ENCODE measurements at regions not wholly inside any gene's neighbourhood (a gene's known extent, or its start where the extent isn't known, plus 50 kb on each side); places are given as distances from the start of the nearest gene placed in this dataset.

DNA sequence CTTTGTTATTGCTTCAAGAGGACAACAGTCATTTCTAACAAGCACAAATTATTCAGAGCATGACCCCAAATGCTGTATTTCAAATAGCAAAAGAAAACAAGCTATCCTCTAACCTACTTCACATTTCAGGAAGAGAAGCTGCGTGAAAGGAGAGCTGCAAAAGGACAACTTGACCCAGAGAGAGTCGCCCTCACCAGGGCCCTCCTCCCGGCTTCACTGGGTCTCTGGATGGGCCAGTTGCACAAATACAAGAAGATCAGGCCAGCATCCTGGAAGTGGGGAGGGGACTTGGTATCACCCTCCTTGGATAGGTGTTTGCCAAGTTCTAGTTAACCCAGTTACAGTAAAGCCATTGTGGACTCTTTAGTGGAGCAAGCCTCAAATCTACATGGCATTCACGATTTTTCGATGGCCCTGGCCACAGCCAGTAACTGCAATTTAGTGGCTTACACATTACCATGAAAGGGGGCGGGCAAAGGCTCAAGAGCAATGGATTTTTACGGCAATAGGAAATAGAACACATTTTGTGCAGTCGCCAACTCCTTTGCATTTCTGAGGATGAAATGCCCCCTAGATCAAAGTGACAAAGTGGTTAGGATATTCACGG lies 166.9 kb upstream of the DIO2 start:
- no peak for DNase-seq

DNA sequence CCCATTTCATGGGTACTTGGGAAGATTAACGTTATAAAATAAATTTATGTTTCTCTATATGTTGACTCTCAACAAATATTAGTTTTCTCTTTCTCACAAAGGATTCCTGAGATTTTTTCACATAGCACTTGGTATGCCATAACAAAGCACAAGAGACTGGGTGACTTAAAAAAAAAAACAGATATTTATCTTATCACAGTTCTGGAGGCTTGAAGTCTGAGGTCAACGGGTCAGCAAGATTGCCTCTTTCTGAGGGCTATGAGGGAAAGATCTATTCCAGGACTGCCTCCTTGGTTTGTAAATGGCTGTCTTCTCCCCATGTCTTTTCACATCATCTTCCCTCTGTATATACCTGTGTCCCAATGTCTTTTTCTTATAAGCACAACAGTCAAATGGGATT lies 153.5 kb upstream of the DIO2 start:
- no peak for DNase-seq

DNA sequence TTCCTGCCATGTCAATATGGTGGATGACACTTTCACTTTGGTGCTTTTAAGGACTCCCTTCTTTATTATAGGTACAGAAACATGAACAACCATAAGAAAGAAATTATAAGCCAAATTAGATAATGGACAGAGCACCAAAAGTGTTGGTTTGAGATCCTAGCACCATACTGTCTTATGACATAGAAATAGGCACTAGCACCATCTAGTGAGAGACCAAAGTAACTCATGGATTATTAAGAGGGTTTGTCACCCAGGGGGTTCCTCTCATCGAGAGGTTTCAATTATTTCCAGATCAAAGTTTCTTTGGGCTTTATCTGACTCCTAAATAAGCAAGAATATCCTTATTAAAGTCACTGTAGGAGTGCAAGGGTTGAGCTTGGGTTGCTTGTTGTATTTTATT lies 153.0 kb upstream of the DIO2 start:
- no peak for DNase-seq

DNA sequence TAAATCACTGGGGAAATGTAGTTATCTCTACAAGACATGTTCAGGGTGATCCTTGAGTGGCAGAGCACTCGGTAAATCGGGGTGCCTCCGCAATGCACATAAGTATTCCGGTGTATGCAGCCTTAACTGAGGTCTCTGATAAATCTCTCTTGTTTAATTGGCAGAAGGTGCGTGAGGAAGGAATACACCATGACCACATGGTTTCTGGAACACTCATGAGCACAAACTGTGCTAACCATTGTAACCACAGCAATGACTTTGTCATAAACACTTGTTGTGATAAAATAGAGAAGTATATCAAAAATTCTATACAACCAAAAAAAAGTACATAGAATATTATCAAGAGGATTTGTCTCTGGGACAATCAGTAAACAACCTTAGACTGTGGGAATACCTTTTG lies 146.8 kb upstream of the DIO2 start:
- DNase-seq, result no peak

DNA sequence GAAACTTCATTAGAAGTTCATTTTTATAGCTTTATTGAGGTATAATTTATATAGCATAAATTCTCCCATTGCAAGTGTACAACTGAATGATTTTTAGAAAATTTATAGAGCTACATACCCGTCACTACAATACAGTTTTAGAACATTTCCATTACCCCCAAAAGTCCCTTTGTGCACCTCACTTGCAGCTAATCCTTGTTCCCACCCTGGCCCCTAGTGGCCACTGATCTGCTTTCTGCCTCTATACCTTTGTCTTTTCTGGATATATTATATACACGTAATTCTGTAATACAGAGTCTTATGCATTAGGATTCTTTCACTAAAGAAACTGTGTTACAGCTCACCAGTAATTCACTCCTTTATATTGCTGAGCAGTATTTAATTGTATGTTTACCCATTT lies 145.1 kb upstream of the DIO2 start:
- no peak for DNase-seq

DNA sequence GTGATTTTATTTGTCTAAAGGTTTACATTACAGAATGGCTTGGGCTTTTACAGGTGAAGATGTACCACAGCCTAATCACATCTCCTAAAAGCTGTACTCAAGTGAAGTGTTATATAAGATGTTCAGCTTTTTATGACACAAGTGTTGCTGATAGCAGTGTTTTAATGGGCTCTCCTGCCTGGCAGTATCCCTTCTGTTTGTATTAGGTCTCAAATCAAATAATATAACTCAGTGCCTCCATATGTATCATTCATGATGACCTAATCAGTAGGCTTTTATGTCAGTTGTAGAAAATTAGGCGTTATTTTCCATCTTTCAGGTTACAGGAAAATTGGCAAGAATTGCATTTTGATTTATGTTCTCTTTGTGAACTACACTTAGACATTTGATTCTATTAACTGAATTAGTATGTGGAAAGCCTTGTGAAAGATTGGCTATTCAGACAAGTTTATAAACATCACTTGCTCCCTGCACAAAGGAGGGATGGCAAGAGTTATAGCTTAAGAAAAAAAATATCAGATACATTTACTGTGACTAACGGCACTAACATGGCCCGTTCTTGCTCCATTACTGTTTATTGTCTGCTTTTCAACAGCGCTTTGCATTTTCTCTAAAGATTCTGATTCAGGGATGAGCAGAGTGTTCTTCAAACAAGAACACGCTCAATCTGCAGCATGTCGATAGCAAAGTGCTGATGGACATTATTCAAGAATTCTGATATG lies 143.7 kb upstream of the DIO2 start:
- no peak for DNase-seq

DNA sequence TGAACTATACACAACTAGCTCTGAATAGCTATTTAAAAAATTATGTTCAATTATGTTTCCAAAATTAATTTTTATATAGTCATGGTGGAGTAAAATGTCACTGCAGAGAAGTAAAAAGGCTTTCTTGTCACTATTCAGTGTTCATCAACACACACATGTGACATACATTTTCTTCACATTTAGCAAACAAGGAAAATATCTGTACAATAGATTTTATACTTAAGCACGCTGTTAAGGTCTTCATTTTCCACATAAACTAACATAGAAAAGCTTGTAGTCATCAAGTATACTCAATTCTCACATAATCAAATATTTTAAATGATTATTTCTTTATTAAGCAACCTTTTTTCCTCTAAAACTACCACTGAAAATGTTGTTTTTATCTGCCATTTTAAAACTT lies 141.2 kb upstream of the DIO2 start:
- DNase-seq, result no peak

DNA sequence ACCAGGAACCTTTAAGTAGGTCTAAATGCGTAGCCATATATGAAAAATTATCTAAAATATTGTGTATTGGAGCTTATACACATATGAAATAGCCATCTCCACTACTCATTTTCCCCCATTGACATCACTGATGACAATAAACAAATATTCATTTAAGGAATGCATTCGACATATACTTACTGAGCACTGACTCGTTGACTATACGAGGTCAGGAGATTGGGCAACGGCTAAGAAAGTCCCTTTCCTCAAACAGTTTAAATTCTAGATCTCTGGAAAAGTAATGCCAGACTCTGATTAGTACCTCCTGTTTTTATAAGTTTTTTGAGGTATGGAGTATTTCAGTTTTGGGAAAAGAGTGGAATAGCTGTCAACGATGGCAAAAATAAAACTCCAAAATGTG lies 139.4 kb upstream of the DIO2 start:
- no peak for DNase-seq

DNA sequence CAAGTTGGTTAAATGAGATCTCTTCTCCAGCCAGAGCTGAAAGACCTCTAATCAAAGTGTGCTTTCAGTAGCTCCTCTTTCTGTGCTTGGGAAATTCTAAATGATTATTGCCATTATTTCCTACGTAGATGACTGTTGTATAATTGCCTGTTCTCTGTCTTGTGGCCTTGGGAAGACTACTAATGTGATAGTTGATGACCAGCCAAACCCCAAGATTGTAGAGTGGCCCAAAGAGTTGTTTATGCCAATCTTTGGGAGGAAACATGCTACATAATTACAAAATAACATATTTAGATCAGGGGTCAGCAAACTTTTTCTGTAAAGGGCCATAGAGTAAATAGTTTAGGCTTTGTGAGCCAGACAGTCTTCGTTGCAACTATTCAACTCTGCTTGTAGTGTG lies 135.1 kb upstream of the DIO2 start:
- DNase-seq, result no peak

DNA sequence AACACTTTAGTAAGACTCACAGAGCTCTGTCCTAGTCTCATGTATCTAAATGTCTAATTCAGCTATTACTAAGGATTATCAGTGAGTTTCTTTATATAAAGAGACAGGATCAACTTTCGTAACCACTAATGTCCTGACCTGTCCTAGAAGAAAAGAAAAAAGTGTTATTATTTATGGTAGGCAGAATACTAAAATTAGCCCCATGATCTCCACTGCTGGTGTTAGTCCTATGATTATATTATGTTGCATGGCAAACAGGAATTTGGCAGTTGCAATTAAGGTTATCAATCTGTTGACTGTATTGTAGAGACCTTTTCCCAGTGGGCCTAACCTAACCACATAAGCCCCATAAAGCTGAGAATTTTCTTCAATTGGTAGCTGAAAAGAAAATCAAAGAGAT lies 132.9 kb upstream of the DIO2 start:
- no peak for DNase-seq

DNA sequence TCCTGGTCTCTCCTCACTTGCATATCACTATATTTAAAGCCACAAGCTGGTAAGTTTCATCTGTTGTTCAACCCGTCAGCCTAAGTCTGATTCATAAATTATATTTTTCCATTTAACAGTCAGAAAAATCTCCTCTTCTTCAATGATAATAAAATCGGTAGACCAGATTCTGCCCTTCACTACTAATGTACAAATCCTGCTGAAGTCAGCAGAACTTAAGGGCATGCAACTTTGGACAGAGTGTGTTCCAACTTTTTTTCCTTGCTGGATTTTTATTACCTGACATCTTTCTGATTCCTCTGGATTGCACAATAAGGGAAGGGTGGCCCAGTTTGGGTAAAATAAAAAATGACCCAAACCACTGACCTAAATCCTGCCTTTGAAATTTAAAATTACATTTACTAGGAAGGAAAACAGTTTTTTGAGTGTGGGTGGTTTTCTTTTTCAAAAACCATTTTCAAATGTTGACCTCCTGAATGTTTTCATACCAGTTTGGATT lies 125.4 kb upstream of the DIO2 start:
- no peak for DNase-seq

DNA sequence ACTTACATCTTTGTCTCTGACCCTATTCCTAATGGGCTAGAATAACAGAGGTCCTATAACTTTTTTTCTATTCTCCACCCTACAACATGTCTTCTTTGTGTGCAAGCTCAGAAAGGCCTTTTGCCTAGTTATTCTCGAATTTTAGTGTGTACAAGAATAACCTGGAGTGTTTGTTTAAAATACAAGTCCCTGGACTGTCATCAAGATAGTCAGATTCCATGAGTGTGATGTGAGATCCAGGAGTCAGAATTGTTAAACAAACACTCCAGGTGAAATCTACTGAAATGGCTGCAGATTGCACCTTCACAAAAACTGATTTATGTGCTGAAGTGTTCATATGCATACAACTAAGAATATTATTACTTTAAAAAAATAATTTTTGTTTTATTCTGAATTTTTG lies 114.4 kb upstream of the DIO2 start:
- DNase-seq, result no peak

DNA sequence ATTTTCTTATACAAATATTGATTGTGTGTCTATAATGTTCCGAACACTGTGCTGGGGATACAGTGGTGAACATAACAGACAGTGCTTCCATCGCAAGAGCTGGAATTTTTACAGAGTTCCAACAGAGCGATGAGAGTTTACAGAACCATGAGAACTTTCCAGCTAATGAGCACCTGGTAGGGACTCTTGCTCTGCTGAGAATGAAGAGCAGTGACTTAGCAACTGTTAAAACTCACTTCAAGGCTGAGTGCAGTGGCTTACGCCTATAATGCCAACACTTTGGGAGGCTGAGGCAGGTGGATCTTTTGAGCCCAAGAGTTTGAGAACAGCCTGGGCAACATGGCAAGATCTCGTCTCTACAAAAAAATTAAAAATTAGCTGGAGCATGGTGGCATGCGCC lies 113.8 kb upstream of the DIO2 start:
- DNase-seq, result no peak

DNA sequence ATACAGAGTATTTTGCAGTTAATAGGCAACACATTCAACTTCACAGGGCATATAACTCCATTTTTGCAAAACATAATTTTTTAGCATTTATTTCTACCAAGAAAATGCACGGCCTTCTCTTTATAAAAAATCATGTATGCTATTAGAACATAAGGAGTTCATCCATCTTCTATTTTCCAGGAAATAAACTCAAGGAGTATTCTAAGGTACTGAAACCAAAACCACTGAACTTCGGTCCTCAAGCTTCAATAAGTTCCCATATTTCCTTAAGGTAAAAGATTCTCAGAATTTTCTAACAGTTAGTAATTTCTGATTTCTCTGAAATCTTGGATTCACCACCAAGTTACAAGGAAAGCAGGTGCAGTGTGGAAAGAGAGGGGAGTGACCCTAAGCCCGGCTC lies 113.3 kb upstream of the DIO2 start:
- no peak for DNase-seq

DNA sequence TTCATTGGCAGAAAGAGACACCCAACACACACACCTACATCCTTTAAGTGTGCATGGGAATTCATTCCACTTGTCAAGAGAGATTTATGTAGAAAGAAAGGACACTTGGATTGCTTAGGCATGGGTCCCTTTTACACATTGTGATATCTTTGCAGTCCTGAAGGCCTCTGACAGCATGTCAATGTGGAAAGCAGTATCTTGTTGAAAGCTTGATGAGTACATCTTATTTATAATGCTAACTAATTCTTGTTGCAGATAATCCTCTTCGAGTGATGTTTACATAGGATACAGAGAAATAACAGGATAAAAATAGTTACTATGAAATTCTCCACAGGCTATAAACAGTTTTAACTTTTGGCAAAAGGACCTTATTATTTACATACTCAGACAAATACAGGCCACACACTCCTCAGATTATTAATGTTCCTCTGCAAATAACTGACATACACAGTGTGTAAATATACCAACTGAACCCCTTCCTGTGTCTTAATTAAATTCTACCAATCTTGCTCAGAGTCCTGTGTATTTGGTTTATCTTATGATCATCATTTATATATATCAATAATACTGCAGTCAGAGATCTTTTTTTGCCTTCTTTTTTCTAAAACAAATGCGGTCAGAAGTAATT lies 111.8 kb upstream of the DIO2 start:
- DNase-seq, result no peak

DNA sequence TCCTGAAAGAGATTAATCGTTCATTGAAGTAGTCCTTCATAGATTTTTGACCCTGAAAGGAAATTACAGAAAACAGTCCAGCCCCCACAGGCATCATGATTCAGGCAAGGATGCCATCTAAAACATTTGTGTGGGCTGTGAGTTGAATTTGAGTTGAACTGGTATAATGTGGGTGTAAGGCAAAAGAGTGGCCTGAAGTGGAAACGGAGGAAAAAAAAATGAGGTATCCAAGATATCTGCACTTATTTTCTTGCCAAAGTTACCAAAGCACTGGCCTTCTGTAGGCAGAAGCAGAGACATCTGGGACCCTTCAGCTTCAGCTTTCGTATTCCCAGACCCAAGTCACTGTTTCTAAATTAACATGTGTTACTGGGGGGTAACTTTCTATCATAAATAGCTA lies 105.1 kb upstream of the DIO2 start:
- DNase-seq, result no peak

DNA sequence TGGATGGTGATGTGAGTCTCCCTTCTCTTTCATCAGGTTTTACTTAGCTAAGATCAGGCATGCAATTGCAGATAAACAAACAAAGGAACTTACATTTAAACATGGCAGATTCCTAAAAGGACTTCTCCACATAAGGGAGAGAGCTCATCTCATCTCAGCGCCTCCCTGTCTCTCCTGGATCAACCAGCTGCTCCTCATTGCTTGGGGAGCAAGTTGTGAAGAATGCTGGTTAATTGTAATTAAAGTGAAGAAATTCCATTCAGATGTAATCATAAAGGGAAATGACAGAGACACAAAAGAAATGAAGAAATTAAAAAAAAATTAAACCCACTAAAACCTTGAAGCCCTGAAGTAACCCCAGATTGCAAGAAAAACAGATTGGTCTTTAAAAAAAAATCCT lies 104.4 kb upstream of the DIO2 start:
- no peak for DNase-seq

DNA sequence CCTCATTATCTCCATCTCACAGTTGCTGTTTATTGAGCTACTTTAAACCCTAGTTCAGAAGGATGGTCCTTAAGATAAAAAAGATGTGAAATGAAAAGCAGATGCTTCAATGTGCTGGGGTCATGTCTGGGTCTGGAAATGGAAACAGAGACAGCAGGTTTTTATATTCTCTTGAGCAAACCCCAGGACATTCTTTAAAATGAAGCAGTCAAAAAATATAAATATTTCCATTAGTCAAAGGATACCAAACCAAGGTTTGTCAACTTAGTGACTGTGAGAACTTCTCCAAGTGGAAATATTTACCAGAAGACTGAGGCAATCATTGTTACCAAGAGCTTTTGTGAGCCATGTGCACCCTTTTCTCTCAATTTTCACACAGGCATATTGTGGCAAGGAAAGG lies 102.5 kb upstream of the DIO2 start:
- DNase-seq, result no peak

DNA sequence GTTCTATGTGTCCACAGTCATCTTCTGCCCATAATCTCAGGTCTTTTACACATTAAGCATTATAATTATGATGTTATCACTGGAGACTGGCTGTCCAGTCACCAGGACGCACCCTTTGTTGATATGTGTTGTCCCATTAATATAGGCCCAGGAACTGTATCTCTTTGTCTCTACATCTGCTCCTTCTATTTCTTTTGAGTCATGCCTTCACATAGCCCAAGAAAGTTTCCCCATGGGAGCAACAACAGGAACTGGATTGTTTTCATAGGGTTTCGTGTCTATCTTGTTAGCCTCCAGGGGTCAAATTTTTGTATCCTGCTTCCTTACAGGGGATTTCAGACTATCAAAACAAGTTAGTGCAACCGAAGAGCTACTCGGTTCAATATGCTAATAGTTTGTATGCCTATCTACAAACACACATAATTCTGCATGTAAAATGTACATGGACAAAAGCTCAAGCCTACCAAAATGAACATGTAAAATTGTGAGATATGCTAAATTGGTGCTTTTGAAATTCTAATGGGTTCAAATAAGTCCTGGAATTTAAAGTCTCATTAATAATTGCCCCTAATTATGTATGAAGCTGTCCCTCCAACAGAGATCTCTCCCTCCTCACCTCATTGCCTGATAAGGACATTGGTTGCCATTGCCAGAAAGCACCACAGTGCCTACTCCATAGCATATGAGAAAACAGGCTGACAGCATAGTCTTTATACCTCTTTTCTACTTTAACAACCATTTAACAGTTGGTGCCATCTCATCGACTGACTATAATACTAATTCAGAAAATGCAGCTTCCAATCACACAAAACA lies 99.8 kb upstream of the DIO2 start:
- DNase-seq, result no peak

DNA sequence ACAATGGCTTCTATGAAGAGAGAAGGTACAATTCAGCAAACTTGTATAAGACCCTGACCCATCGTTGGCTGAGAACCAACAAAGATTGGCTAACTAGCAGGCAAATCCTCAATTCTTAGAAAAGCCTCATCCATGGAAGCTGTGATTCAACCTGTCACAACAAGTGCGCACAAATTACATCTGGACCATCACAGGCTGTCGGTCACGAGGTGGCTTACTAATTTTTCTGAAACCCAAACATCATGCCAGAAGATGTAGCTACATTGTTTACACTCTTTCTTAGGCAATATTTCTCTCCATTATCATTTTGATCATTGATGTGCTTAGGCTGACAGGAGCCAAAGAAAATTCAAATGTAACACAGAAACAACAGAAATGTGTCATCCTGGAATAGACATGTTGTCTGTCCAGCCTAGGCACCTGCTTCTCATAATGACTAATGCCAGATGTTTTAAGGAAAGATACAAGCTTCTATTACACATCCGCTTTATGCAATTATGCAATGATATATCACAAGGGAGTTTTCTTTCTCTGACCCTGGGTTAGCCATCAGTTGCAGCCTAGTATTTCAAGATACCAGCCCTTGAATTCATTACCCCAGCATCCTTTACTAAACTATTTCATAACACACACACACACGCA lies 92.9 kb upstream of the DIO2 start:
- no peak for DNase-seq

DNA sequence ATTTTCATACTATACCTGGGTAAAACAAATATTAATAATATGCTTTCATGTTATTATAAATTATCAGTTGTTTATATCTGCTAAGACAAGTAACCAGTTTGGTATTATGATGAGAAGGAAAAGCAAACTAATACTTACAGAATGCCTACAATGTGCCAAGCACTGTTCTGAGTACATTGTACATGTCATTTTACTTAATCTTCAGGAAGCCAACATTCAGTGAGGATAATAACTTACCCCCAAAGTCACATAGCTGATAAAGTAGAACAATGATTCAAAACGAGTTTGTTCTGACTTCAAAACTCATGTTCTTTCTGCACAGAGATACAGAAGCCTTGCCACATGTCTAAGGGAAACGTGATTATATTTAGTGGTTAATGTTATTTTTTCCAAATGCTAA lies 89.0 kb upstream of the DIO2 start:
- DNase-seq, result no peak

DNA sequence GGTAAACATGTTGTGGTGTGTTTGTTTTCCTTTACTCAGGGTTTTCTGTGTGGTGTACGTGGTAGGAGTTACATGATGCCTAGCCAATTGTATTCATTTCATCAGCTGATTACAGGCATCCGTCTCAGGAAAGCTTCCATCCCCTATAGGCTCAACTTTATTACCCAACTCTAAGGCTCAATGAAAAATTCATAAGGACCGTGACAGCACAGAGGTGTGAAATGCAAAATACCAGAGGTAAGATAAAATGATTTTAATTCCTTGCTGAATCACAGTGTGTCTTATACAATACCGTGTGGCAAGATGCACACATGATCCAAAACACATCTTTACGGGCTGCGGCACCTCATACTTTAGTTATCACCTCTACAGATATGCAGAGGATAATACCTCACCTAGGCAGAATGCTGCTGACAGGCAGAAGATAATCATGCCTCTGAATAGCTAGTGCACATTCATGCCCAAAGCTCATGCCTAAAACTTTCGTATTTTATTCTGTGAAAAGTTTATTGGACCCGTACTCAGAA lies 87.2 kb upstream of the DIO2 start:
- DNase-seq, result no peak

DNA sequence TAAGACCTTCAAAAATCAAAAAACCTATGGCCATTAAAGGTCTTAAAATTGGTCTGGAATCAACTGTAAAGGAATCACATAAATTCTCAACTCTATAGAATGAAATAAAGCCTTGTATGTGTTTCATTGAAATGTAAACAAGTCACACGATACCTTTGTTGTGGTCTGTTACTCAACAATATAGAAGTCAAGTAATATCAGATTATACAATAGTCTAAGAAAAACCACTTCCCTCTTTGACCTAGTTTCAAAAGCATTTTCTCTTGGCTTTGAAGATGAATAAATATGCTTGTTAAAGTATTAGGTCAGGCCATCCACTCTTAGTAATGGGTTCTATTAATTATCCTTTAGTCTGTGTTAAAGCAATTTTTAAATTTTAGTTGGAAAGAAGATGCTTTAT lies 79.8 kb upstream of the DIO2 start:
- DNase-seq, result no peak

All from cerebellar nuclear complex (tissue), 1 donor.